HG03378 (cell line): ENCODE measurements at regions not wholly inside any gene's neighbourhood (a gene's known extent, or its start where the extent isn't known, plus 50 kb on each side); places are given as distances from the start of the nearest gene placed in this dataset.
A peak's percentile ranks its signal among the peaks of the same experiment; 100 is the strongest.

Experiments
- ATAC-seq: cut with Tn5 transposase; IDR thresholded peaks from one replicate; pipeline ENCODE4 v1.9.1; 2021; ENCODE audit warnings: mild to moderate bottlenecking, moderate library complexity; ENCODE audit not compliant: unreplicated experiment

DNA sequence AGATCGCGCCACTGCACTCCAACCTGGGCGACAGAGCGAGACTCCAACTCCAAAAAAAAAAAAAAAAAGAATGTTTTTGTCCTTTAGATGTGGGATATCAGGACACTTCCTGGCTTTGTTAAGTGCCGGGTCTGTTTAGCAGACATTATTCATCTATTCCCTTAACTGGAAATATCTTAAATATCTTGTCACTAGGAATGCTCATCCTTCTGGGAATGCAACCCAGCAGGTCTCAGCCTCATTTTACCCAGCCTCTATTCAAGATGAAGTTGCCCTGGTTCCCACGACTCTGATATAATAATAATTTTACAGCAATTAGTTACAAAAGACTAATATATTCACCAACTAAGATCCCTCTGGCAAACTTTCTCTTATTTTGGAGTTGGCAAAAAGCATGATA lies 260.9 kb upstream of the SLITRK3 start:
- no peak for ATAC-seq

- no peak for ATAC-seq
These were observed 259.6 kb upstream of the SLITRK3 start for GRCh38 chr3:165455793-165456192.

GRCh38 chr3:165455360-165455759 lies 259.2 kb upstream of the SLITRK3 start:
- ATAC-seq, result no peak

DNA sequence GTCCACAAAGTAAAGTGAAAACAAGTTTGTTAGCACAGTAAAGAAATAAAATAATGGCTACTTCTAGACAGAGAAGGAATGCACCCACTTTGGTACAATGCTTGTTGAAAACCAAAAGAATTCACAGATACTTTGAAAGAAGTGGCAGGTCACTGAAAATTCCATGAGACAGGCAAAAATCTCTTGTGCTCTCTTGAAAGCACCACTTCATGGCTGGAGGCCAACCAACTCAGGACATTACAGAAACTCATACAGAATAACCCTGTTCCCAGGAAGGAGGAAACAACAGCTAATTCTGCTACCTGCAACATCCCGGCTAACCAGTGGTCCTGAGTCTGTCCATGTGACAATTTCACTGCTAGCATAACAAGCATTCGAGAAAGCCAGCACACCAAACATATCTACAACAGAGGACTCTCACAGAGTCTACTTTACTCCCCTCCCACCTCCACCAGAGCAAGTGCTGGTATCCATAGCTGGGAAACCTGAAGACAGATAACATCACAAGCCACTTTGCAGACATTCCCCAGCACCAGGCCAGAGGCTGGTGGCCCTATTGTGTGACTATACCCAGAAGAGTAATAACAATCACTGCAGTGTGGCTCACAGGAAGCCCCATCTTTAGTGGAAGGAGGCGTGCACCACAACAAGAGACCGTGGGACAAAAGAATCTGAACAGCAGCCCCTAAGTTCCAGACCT lies 255.3 kb upstream of the SLITRK3 start:
- ATAC-seq, result no peak

DNA sequence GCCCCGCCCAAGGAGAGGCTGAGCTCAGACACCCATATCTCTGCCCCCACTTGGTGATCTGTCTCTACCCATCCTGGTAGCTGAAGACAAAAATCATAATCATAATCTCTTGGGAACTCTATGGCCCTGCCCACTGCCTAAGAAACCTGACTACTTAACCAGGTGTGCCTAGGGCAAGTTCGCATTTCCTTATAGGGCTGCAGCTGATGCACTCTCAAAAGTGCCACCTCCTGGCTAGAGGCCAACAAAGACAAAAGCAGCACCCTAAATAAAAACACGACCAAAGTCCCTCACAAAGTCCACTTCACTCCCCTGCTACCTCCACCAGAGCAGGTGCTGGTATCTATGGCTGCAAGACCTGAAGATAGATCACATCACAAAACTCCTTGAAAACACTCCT lies 250.4 kb upstream of the SLITRK3 start:
- ATAC-seq, result no peak

- no peak for ATAC-seq
These were observed 248.6 kb upstream of the SLITRK3 start for GRCh38 chr3:165444745-165445144.

DNA sequence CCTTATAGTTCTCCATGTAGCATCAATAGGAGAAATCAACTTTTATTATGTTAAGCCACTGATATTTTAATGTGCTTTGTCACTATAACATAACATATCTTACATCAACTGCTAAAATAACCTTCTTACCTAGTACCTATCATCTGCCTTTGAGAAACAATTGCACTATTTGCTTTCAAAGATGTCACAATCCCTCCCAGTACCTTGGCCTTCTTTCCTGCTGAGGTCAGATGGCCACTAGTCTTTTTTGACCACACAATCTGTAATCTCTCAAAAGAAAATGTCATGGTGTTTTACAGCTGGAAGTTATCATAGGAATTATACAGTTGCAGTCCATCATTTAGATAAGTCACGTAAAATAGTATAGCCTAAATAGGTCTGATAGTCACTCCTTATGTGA lies 247.5 kb upstream of the SLITRK3 start:
- no peak for ATAC-seq

GRCh38 chr3:165442061-165442460 lies 245.9 kb upstream of the SLITRK3 start:
- no peak for ATAC-seq

- peak; percentile 58 for ATAC-seq
These were observed 244.2 kb upstream of the SLITRK3 start for GRCh38 chr3:165440380-165440779.

DNA sequence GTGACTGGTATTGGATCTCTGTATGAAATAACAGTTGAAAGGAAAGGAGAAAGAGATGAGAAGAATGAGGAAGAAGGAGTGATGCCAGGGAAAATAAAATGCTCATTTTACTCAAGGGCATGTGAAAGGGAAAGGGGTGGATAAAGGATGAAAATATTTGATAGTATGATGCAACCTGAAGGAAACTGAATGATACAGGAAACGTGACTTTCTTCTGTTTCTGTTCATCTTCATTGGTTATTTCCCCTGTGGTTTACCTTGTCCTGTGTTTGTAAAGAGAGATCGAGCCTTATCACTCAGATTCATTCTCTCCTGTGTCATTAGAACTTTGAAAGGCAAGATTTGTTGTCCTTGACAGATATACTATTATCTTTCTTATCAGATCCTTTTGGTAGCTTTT lies 243.6 kb upstream of the SLITRK3 start:
- ATAC-seq, result no peak

- ATAC-seq, result no peak
These were observed 238.3 kb upstream of the SLITRK3 start for GRCh38 chr3:165434516-165434915.

GRCh38 chr3:165406425-165406824 lies 210.2 kb upstream of the SLITRK3 start:
- no peak for ATAC-seq

GRCh38 chr3:165404357-165405027 lies 208.3 kb upstream of the SLITRK3 start:
- ATAC-seq, result no peak

DNA sequence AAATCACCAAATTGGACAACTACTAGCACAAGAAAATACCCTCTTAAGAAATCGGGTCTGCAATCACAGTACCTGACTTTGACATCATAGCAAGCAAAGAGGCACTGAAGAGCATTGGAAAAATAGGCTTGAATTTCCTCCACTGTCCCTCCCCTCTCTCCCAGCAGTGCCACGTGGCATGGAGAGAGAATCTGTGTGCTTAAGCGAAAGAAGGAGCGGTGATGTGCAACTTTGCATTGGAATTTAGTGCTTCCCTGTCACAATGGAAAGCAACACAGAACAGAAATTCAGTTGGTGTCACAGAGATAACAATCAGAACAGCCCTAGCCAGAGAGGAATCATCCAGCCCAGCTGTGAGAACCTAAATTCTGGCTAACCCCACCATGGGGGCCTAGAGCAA lies 207.5 kb upstream of the SLITRK3 start:
- ATAC-seq, result no peak

DNA sequence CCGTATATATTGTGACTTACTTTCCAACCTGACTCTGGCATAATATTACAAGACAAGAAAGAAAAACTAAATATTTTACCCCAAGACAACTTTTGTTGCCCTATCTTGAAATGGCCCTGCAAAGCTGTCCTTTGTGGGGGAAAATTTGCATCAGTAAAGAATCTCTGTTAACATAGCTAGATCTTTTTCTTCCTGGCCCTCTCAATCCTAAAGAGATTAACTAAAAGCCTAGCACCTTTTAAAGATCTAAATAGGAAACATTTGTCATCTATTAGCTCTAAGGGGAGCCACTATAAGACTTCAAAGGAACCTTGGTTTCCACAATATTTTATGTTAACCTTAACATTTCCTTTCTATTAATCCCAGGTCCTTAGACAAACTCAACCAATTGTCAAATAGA lies 199.0 kb upstream of the SLITRK3 start:
- no peak for ATAC-seq

- ATAC-seq, result no peak
These were observed 197.3 kb upstream of the SLITRK3 start for GRCh38 chr3:165393461-165393860.

DNA sequence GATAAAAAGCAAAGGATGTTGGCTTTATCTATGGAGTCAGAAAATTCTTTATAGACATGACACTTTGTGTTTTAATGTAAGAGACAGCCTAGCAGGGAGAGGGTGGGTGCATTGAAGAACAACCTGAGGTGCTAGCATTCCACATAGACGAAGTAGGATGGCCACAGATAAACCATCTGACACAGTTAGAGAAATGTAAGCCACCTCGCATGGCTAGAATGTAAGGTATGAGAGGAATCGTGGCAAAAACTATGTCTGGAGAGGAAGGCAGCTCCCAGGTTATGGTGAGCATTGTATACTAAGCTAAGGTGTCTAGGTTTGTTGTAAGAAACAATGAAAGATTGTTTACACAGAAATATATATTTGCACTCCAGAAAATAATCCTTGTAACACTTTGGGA lies 194.0 kb upstream of the SLITRK3 start:
- ATAC-seq, result no peak

DNA sequence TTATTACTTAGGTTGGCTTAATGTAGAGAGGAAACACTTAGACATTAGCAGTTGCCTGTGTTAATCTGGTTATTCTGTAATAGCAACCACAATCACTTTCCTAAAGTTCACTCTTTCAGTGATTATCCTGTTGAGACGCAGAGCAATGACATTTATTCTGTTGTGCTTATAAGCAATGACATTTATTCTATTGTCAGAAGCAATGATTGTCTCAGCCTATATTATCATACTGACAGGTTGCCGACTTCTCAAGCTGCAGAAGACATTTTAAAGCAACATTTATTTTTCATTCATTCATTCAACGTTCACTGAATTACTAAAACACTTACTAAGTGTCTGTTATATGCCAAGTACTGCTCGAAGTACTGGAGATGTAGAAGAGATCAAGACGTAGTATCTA lies 193.5 kb upstream of the SLITRK3 start:
- ATAC-seq, result no peak

DNA sequence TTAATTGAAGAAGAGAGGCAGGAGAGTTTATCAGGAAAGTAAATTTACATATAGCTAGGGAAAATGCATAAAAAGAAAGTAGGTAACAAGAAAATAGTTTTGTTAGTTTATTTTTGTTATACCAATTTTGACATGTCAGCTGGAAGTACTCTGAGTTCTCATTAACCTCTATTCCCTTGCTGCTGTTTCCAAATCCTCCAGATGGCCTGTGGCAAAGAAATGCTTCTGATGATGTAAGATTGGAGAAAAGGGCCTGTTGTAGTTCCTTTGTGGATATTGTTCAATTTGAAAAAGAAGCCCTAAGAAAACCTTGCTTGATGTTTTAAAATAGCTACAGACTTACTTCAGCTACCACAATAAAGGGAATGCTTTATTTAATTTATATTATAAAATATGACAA lies 192.9 kb upstream of the SLITRK3 start:
- no peak for ATAC-seq

DNA sequence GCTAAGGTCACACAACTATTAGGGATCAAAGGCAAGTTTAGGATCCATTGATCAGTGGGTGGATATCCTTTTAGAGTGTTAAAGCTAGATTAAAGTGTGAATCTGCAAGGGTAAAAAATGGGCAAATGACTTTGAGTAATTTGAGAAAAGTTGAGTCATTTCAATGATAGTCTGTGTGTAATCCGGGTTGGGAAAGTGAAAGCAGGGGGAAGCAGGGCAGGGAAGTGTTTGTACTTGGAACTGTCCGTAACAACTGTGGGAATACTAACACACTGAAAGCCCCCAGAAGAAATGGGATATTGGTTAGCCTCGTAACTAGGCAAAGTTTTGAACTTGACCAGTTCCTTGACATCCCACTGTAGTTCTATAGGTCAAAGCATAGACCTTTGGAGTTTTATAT lies 187.2 kb upstream of the SLITRK3 start:
- ATAC-seq, result no peak

- ATAC-seq, result no peak
These were observed 186.5 kb upstream of the SLITRK3 start for GRCh38 chr3:165382672-165383071.

DNA sequence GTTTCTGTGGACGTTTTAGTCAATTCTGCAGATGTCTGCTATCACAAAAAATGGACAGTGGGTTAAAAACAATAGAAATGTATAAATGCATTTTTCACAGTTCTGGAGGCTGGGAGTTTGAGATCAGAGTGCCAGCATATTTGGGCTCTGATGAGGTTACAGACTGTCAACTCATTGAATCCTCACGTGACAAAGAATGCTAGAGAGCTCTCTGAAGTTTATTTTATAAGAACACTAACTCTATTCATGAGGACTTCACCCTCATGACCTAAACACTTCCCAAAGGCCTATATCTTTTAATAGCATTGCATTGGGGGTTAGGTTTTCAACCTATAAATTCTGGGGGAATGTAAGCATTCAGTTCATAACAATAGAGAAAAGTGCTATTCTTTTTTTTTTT lies 182.6 kb upstream of the SLITRK3 start:
- ATAC-seq, result no peak

DNA sequence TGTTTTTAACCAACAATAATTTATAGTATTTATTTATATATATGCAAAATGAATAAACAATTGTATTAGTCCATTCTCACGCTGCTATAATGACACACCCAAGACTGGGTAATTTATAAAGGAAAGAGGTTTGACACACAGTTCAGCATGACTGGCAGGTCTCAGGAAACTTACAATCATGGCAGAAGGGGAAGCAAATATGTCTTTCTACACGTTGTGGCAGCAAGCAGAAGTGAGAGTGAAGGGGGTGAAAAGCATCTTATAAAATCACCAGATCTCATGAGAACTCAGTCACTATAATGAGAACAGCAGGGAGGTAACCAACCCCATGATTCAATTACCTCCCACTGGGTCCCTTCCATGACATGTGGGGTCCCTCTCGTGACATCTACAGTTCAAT lies 162.8 kb upstream of the SLITRK3 start:
- ATAC-seq, result no peak
